ENCODE measurements at regions not wholly inside any gene's neighbourhood (a gene's known extent, or its start where the extent isn't known, plus 50 kb on each side); places are given as distances from the start of the nearest gene placed in this dataset.

GRCh38 chr13:69363360-69363759, 744.3 kb upstream of the ATXN8OS start:
- H3K27ac ChIP-seq (ENCODE audit: low read depth in 1 of 2, low read length in 2 of 2) = no peak overlapping the region
- no peaks in the 10 kb centered on the region for H3K27me3 ChIP-seq (ENCODE audit: control insufficient read depth in 4 of 4, insufficient read depth in 4 of 4, low read length in 3 of 4)
- DNase-seq (ENCODE audit: low spot score) = no peak
- H3K9me3 ChIP-seq (ENCODE audit: control insufficient read depth in 4 of 4, low read length in 3 of 4) = no peaks in the 10 kb centered on the region
- TF ChIP-seq NR2F2 (IDR thresholded peaks at IDR 0.05) (no peak), TAF1 (conservative IDR thresholded peaks at IDR 0.05) (no peak), FOXA2 (IDR thresholded peaks at IDR 0.05) (no peak)
- no peaks in the 10 kb centered on the region for H3K36me3 ChIP-seq (ENCODE audit: control insufficient read depth in 4 of 4, insufficient read depth in 3 of 4, low read depth in 1 of 4, low read length in 3 of 4)
- H3K4me1 ChIP-seq (ENCODE audit: control insufficient read depth in 4 of 4, insufficient read depth in 4 of 4, low read length in 3 of 4) = no peaks in the 10 kb centered on the region
- no peak overlapping the region for H3K9ac ChIP-seq (ENCODE audit: low read depth in 1 of 2, low read length in 2 of 2)
- no peak overlapping the region for H3K4me3 ChIP-seq (ENCODE audit: low read depth in 1 of 3, low read length in 3 of 3)
- WGBS = 66% methylated on average over 3 of the region's 3 CpGs

GRCh38 chr13:69331245-69331644, 776.4 kb upstream of the ATXN8OS start:
- no peaks in the 10 kb centered on the region for H3K36me3 ChIP-seq (ENCODE audit: control insufficient read depth in 4 of 4, insufficient read depth in 3 of 4, low read depth in 1 of 4, low read length in 3 of 4)

More at GRCh38 chr13:69331245-69331644, 776.4 kb upstream of the ATXN8OS start:
- Histone ChIP-seq H3K27ac (ENCODE audit: low read depth in 1 of 2, low read length in 2 of 2) (no peak overlapping the region), H3K9me3 (ENCODE audit: control insufficient read depth in 4 of 4, low read length in 3 of 4) (no peaks in the 10 kb centered on the region), H3K27me3 (ENCODE audit: control insufficient read depth in 4 of 4, insufficient read depth in 4 of 4, low read length in 3 of 4) (no peaks in the 10 kb centered on the region), H3K4me1 (ENCODE audit: control insufficient read depth in 4 of 4, insufficient read depth in 4 of 4, low read length in 3 of 4) (no peaks in the 10 kb centered on the region), H3K4me3 (ENCODE audit: low read depth in 1 of 3, low read length in 3 of 3) (no peak overlapping the region), H3K9ac (ENCODE audit: low read depth in 1 of 2, low read length in 2 of 2) (no peak overlapping the region)
- 70% methylated on average over 3 of the region's 3 CpGs for WGBS
- no peak for DNase-seq (ENCODE audit: low spot score)
- TF ChIP-seq MAX (IDR thresholded peaks at IDR 0.05) (no peak), GABPA (IDR thresholded peaks at IDR 0.05 in 1 of 2, conservative IDR thresholded peaks at IDR 0.05 in 1 of 2) (no peak), NR2F2 (IDR thresholded peaks at IDR 0.05) (no peak), FOXA1 (IDR thresholded peaks at IDR 0.05) (no peak), RAD21 (IDR thresholded peaks at IDR 0.05) (no peak), REST (IDR thresholded peaks at IDR 0.05) (no peak), FOXA2 (IDR thresholded peaks at IDR 0.05) (no peak), RXRA (IDR thresholded peaks at IDR 0.05) (no peak), JUND (IDR thresholded peaks at IDR 0.05) (no peak), TAF1 (conservative IDR thresholded peaks at IDR 0.05) (no peak), SP1 (IDR thresholded peaks at IDR 0.05) (no peak), HNF4G (IDR thresholded peaks at IDR 0.05) (no peak), ZBTB33 (IDR thresholded peaks at IDR 0.05) (no peak), EGR1 (IDR thresholded peaks at IDR 0.05; ENCODE audit: low read depth in 2 of 2) (no peak), ATF3 (IDR thresholded peaks at IDR 0.05) (no peak)
